HepG2 (cell line): ENCODE measurements at regions not wholly inside any gene's neighbourhood (a gene's known extent, or its start where the extent isn't known, plus 50 kb on each side); places are given as distances from the start of the nearest gene placed in this dataset.

ENCODE experiments used
- ATF7 ChIP-seq, 2 experiments: fragments of 450-650 bp in 1 of 2; sonication (generic) in 1 of 2; formaldehyde crosslinking in 1 of 2; IDR thresholded peaks; 2 replicates each; pipeline versions ENCODE4 v1.4.0 to v1.6.1; 2016 to 2020; ENCODE audit warnings: antibody characterized with exemption in 1 of 2, mild to moderate bottlenecking in 1 of 2, missing genetic modification reagents in 1 of 2
- CEBPB ChIP-seq: IDR thresholded peaks from 2 replicates; pipeline ENCODE4 v1.6.1; 2011; ENCODE audit warnings: low read depth, low read length, improper control_type of control experiment, borderline replicate concordance
- FOSL2 ChIP-seq: sonication (generic); formaldehyde crosslinking; IDR thresholded peaks from 2 replicates; pipeline ENCODE4 v1.4.0; 2020; ENCODE audit warnings: missing genetic modification reagents
- FOXK2 ChIP-seq: fragments of 450-650 bp; IDR thresholded peaks from 2 replicates; pipeline ENCODE4 v1.6.1; 2016
- IRX3 ChIP-seq: sonication (generic); formaldehyde crosslinking; IDR thresholded peaks from 2 replicates; pipeline ENCODE4 v1.8.1; 2023; ENCODE audit warnings: mild to moderate bottlenecking, low read depth, missing genetic modification reagents, borderline replicate concordance
- KAT7 ChIP-seq: IDR thresholded peaks from 2 replicates; pipeline ENCODE4 v1.6.1; 2018; ENCODE audit warnings: borderline replicate concordance, missing compliant biosample characterization
- SNAPC2 ChIP-seq: sonication (generic); formaldehyde crosslinking; IDR thresholded peaks from 2 replicates; pipeline ENCODE4 v1.8.1; 2022; ENCODE audit warnings: mild to moderate bottlenecking, missing genetic modification reagents
- ZNF720 ChIP-seq: sonication (generic); formaldehyde crosslinking; IDR thresholded peaks from 2 replicates; pipeline ENCODE4 v1.4.0; 2020; ENCODE audit warnings: missing genetic modification reagents
- TF ChIP-seq, protein P1 (sequence below): sonication (generic); formaldehyde crosslinking; IDR thresholded peaks from 2 replicates; pipeline ENCODE4 v1.9.0; 2021; ENCODE audit warnings: missing genetic modification reagents, borderline replicate concordance
- TF ChIP-seq, protein P2 (sequence below): sonication (generic); formaldehyde crosslinking; IDR thresholded peaks from 2 replicates; pipeline ENCODE4 v1.8.0; 2022; ENCODE audit warnings: missing genetic modification reagents, mild to moderate bottlenecking, inconsistent platforms, borderline replicate concordance
- TF ChIP-seq, protein P3 (sequence below): sonication (generic); formaldehyde crosslinking; IDR thresholded peaks from 2 replicates; pipeline ENCODE4 v1.4.0; 2020; ENCODE audit warnings: low read depth, mild to moderate bottlenecking, missing genetic modification reagents
- TF ChIP-seq, protein P4 (sequence below): sonication (generic); formaldehyde crosslinking; IDR thresholded peaks from 2 replicates; pipeline ENCODE4 v1.4.0; 2020; ENCODE audit warnings: mild to moderate bottlenecking, missing genetic modification reagents
- TF ChIP-seq, protein P5 (sequence below): sonication (generic); formaldehyde crosslinking; IDR thresholded peaks from 2 replicates; pipeline ENCODE4 v1.4.0; 2020; ENCODE audit warnings: mild to moderate bottlenecking, missing genetic modification reagents

DNA sequence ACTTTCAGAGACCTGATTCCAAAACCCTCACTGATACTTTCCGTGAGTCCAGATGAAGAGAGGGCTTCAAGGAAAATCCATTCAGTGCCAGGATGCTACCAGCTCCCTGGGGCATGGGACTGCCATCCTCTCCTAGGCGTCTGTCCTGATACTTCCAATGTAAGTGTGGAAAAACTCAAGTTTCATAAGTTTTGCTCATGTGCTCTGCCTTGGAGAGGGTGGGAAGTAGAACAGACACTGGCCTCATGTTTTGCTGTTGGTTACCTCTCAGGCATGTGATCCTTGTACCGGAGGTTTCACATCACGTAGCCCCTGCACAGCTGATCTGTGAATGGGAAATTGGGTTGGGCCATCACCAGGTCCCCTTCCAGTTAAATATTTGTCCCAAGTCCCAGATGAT is 517.1 kb downstream of the RPS24 start (continued):
- TF ChIP-seq, protein P1, sequence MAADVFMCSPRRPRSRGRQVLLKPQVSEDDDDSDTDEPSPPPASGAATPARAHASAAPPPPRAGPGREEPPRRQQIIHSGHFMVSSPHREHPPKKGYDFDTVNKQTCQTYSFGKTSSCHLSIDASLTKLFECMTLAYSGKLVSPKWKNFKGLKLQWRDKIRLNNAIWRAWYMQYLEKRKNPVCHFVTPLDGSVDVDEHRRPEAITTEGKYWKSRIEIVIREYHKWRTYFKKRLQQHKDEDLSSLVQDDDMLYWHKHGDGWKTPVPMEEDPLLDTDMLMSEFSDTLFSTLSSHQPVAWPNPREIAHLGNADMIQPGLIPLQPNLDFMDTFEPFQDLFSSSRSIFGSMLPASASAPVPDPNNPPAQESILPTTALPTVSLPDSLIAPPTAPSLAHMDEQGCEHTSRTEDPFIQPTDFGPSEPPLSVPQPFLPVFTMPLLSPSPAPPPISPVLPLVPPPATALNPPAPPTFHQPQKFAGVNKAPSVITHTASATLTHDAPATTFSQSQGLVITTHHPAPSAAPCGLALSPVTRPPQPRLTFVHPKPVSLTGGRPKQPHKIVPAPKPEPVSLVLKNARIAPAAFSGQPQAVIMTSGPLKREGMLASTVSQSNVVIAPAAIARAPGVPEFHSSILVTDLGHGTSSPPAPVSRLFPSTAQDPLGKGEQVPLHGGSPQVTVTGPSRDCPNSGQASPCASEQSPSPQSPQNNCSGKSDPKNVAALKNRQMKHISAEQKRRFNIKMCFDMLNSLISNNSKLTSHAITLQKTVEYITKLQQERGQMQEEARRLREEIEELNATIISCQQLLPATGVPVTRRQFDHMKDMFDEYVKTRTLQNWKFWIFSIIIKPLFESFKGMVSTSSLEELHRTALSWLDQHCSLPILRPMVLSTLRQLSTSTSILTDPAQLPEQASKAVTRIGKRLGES (CRISPR knock-in tag), result no peak
- TF ChIP-seq, protein P2, sequence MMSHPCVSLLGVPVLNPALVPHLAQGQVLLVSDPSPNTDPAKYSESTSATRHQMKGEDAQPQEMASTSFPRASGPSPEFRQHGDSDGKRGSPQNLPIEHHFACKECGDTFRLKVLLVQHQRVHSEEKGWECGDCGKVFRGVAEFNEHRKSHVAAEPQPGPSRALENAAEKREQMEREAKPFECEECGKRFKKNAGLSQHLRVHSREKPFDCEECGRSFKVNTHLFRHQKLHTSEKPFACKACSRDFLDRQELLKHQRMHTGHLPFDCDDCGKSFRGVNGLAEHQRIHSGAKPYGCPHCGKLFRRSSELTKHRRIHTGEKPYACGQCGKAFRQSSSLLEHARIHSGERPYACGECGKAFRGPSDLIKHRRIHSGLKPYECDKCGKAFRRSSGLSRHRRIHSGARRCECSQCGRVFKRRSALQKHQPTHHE (CRISPR knock-in tag), result no peak; the same call in 1 of the 2 replicates
- TF ChIP-seq KAT7 (no peak), IRX3 (CRISPR knock-in tag) (no peak), ZNF720 (no peak), FOSL2 (no peak), SNAPC2 (CRISPR knock-in tag) (peak; percentile 59; the same call in 1 of the 2 replicates), ATF7 (IDR thresholded peaks at IDR 0.05) (no peak), ATF7 (CRISPR knock-in tag; IDR thresholded peaks at IDR 0.05) (0 out of 2 replicates have a peak, but pooled peaks have one; percentile 66), FOXK2 (no peak), CEBPB (0 out of 2 replicates have a peak, but pooled peaks have one; percentile 16)
- TF ChIP-seq, protein P3, sequence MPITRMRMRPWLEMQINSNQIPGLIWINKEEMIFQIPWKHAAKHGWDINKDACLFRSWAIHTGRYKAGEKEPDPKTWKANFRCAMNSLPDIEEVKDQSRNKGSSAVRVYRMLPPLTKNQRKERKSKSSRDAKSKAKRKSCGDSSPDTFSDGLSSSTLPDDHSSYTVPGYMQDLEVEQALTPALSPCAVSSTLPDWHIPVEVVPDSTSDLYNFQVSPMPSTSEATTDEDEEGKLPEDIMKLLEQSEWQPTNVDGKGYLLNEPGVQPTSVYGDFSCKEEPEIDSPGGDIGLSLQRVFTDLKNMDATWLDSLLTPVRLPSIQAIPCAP (CRISPR knock-in tag), result no peak
- TF ChIP-seq, protein P4, sequence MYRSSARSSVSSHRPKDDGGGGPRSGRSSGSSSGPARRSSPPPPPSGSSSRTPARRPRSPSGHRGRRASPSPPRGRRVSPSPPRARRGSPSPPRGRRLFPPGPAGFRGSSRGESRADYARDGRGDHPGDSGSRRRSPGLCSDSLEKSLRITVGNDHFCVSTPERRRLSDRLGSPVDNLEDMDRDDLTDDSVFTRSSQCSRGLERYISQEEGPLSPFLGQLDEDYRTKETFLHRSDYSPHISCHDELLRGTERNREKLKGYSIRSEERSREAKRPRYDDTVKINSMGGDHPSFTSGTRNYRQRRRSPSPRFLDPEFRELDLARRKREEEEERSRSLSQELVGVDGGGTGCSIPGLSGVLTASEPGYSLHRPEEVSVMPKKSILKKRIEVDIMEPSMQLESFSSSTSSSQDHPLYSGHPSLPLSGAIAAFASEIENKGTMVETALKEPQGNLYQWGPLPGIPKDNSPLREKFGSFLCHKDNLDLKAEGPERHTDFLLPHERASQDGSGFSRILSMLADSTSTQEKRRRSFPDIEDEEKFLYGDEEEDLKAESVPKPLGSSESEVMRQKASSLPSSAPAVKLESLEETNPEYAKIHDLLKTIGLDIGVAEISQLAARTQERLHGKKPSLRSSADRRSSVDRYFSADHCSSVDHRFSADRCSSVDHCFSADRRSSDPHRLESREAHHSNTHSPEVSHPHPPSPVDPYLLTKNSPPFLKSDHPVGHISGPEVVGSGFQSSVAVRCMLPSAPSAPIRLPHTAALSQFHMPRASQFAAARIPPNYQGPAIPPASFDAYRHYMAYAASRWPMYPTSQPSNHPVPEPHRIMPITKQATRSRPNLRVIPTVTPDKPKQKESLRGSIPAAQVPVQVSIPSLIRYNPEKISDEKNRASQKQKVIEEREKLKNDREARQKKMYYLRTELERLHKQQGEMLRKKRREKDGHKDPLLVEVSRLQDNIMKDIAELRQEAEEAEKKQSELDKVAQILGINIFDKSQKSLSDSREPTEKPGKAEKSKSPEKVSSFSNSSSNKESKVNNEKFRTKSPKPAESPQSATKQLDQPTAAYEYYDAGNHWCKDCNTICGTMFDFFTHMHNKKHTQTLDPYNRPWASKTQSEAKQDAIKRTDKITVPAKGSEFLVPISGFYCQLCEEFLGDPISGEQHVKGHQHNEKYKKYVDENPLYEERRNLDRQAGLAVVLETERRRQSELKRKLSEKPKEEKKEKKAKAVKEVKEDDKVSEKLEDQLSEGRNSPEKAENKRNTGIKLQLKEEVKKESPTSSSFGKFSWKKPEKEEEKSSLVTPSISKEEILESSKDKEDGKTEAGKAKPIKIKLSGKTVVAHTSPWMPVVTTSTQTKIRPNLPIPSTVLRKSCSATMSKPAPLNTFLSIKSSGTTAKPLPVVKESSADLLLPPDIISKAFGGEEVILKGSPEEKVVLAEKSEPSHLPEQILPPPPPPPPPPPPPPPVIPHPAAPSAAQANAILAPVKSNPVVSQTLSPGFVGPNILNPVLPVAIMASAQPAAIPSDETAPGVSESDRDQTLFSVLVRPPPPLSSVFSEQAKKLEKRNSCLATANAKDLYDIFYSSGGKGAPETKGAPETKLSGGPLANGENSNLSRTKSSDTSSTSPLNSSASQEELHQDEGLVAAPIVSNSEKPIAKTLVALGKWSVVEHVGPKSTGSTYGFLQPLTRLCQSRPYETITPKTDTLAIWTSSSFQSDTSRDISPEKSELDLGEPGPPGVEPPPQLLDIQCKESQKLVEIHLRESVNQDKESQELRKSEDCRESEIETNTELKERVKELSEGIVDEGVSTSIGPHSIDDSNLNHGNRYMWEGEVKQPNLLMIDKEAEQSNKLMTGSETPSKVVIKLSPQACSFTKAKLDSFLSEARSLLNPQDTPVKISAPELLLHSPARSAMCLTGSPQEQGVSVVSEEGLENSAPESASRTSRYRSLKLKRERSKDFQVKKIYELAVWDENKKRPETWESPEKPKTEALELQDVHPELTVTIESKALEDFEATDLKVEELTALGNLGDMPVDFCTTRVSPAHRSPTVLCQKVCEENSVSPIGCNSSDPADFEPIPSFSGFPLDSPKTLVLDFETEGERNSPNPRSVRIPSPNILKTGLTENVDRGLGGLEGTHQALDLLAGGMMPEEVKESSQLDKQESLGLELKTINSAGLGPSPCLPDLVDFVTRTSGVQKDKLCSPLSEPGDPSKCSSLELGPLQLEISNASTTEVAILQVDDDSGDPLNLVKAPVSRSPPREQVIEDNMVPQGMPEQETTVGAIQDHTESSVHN, result no peak
- TF ChIP-seq, protein P5, sequence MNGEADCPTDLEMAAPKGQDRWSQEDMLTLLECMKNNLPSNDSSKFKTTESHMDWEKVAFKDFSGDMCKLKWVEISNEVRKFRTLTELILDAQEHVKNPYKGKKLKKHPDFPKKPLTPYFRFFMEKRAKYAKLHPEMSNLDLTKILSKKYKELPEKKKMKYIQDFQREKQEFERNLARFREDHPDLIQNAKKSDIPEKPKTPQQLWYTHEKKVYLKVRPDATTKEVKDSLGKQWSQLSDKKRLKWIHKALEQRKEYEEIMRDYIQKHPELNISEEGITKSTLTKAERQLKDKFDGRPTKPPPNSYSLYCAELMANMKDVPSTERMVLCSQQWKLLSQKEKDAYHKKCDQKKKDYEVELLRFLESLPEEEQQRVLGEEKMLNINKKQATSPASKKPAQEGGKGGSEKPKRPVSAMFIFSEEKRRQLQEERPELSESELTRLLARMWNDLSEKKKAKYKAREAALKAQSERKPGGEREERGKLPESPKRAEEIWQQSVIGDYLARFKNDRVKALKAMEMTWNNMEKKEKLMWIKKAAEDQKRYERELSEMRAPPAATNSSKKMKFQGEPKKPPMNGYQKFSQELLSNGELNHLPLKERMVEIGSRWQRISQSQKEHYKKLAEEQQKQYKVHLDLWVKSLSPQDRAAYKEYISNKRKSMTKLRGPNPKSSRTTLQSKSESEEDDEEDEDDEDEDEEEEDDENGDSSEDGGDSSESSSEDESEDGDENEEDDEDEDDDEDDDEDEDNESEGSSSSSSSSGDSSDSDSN (CRISPR knock-in tag), result no peak
